T-cell (primary cell): ENCODE measurements at regions not wholly inside any gene's neighbourhood (a gene's known extent, or its start where the extent isn't known, plus 50 kb on each side); places are given as distances from the start of the nearest gene placed in this dataset.

Experiments used
- ATAC-seq, 4 experiments: fragments of 200-7000 bp in 3 of 4; fragments of 150-1000 bp in 1 of 4; cut with Tn5 transposase; replicated peaks in 1 of 4; 1 replicate in 3 of 4; 2 replicates in 1 of 4; pipeline ENCODE4 v1.10.0; 2021; ENCODE audit warnings: moderate library complexity in 3 of 4, mild to moderate bottlenecking in 2 of 4, moderate number of reproducible peaks in 1 of 4
- CTCF ChIA-PET, 2 donors: fragments of 300-600 bp; sonication (Branson Sonifier 250); formaldehyde crosslinking; loops; one replicate each; lab custom pipeline; 2022; ENCODE audit warnings: antibody characterized with exemption in 2 of 2; lab: Charles Lee
- POLR2A ChIA-PET, 2 donors: fragments of 300-600 bp; sonication (Branson Sonifier 250); formaldehyde crosslinking; loops; one replicate each; lab custom pipeline; 2022; ENCODE audit warnings: antibody characterized with exemption in 2 of 2; lab: Charles Lee
- DNase-seq, 35 experiments: peaks; one replicate each; pipeline versions ENCODE4 v3.0.0 to v3.0.0-alpha.2; 2013 to 2023
- H3K27ac ChIP-seq: one replicate; pipeline ENCODE4 v1.5.1; 2013; ENCODE audit warnings: low read length
- H3K27me3 ChIP-seq, 2 experiments: replicated peaks in 1 of 2; 1 replicate in 1 of 2; 2 replicates in 1 of 2; pipeline versions ENCODE4 v1.6.1 to v1.7.0; 2013; ENCODE audit warnings: low read length in 1 of 2, mixed read lengths in 1 of 2; ENCODE audit not compliant: control insufficient read depth in 2 of 2, insufficient read depth in 2 of 2; ENCODE audit errors: extremely low read depth in 1 of 2
- H3K36me3 ChIP-seq, 2 donors: 1 replicate in 1 of 2; 2 replicates in 1 of 2; pipeline versions ENCODE4 v1.6.1 to v1.7.0; 2013; ENCODE audit warnings: low read length in 1 of 2; ENCODE audit not compliant: control insufficient read depth in 2 of 2, insufficient read depth in 1 of 2; ENCODE audit errors: extremely low read depth in 1 of 2
- H3K4me1 ChIP-seq, 2 experiments: 1 replicate in 1 of 2; 2 replicates in 1 of 2; pipeline versions ENCODE4 v1.6.1 to v1.7.0; 2013; ENCODE audit warnings: low read length in 2 of 2, mixed read lengths in 1 of 2; ENCODE audit not compliant: insufficient read depth in 2 of 2, control insufficient read depth in 1 of 2; ENCODE audit errors: extremely low read depth in 1 of 2
- H3K4me3 ChIP-seq, 2 donors: 1 replicate in 1 of 2; 2 replicates in 1 of 2; pipeline versions ENCODE4 v1.5.1 to v1.7.0; 2013; ENCODE audit warnings: mild to moderate bottlenecking in 2 of 2, low read length in 1 of 2, moderate library complexity in 1 of 2; ENCODE audit not compliant: control insufficient read depth in 1 of 2; ENCODE audit errors: extremely low read depth in 1 of 2
- H3K9me3 ChIP-seq: 2 replicates; pipeline ENCODE4 v1.7.0; 2013
- H3K27ac Mint-ChIP-seq, 2 donors: one replicate each; pipeline ENCODE4 v1.8.0; 2020 to 2021; ENCODE audit warnings: mild to moderate bottlenecking in 2 of 2, mixed read lengths in 2 of 2
- H3K27me3 Mint-ChIP-seq, 2 donors: one replicate each; pipeline ENCODE4 v1.8.0; 2021 to 2022; ENCODE audit warnings: mixed read lengths in 2 of 2
- H3K36me3 Mint-ChIP-seq: one replicate; pipeline ENCODE4 v1.8.0; 2021; ENCODE audit warnings: mixed read lengths
- H3K4me1 Mint-ChIP-seq, 3 donors: one replicate each; pipeline ENCODE4 v1.8.0; 2020 to 2022; ENCODE audit warnings: mixed read lengths in 3 of 3, mild to moderate bottlenecking in 1 of 3
- H3K4me3 Mint-ChIP-seq, 3 donors: one replicate each; pipeline ENCODE4 v1.8.0; 2020 to 2022; ENCODE audit warnings: mild to moderate bottlenecking in 3 of 3, mixed read lengths in 3 of 3, moderate library complexity in 3 of 3
- H3K9me3 Mint-ChIP-seq, 3 donors: one replicate each; pipeline ENCODE4 v1.8.0; 2020 to 2022; ENCODE audit warnings: mixed read lengths in 3 of 3
- WGBS: methylation state at CpG from one replicate; pipeline ENCODE4 v1.1.5; 2013; ENCODE audit warnings: missing lambda C conversion rate; ENCODE audit not compliant: insufficient coverage; 5-methylcytosine and 5-hydroxymethylcytosine counted together

GRCh38 chrX:127574829-127575228 lies 477.4 kb downstream of the ACTRT1 start:
- Mint-ChIP-seq H3K27ac (no peak overlapping the region), H3K9me3 (peaks cover 0 to 16% (median 3%) of the 10 kb centered on the region in 3 donors), H3K4me1 (no peaks in the 10 kb centered on the region), H3K27me3 (peaks cover 0 to 3% of the 10 kb centered on the region in 2 donors), H3K4me3 (no peak overlapping the region), H3K36me3 (no peaks in the 10 kb centered on the region)
- ChIA-PET CTCF (no interaction called here), POLR2A (no interaction called here)
- no peaks in the 10 kb centered on the region for H3K36me3 ChIP-seq
- no peak overlapping the region for H3K27ac ChIP-seq
- no peak overlapping the region for H3K4me3 ChIP-seq
- ATAC-seq (no peak), DNase-seq (no peak)
- H3K4me1 ChIP-seq: no peaks in the 10 kb centered on the region
- no peaks in the 10 kb centered on the region for H3K27me3 ChIP-seq
- WGBS: 100% methylated on average over 2 of the region's 7 CpGs
- no peaks in the 10 kb centered on the region for H3K9me3 ChIP-seq

- peaks cover 0 to 16% (median 3%) of the 10 kb centered on the region in 3 donors for H3K9me3 Mint-ChIP-seq
- H3K36me3 Mint-ChIP-seq: no peaks in the 10 kb centered on the region
- Histone ChIP-seq H3K4me3 (no peak overlapping the region), H3K27me3 (no peaks in the 10 kb centered on the region), H3K27ac (no peak overlapping the region), H3K9me3 (no peaks in the 10 kb centered on the region), H3K4me1 (no peaks in the 10 kb centered on the region), H3K36me3 (no peaks in the 10 kb centered on the region)
- ATAC-seq: no peak
- H3K4me3 Mint-ChIP-seq: no peak overlapping the region
- no CpG with 5 or more reads among the region's 1 CpG for WGBS
- no peaks in the 10 kb centered on the region for H3K4me1 Mint-ChIP-seq
- ChIA-PET CTCF (no interaction called here), POLR2A (no interaction called here)
- no peak for DNase-seq
- H3K27me3 Mint-ChIP-seq: peaks cover 0 to 3% of the 10 kb centered on the region in 2 donors
- no peak overlapping the region for H3K27ac Mint-ChIP-seq
These were observed 479.7 kb downstream of the ACTRT1 start for GRCh38 chrX:127572471-127572870.

GRCh38 chrX:127571834-127572233 lies 480.4 kb downstream of the ACTRT1 start:
- H3K4me3 ChIP-seq: no peak overlapping the region
- CTCF ChIA-PET: no interaction called here
- Mint-ChIP-seq H3K9me3 (peaks cover 0 to 11% (median 3%) of the 10 kb centered on the region in 3 donors), H3K4me3 (no peak overlapping the region), H3K36me3 (no peaks in the 10 kb centered on the region), H3K4me1 (no peaks in the 10 kb centered on the region), H3K27me3 (peaks cover 0 to 3% of the 10 kb centered on the region in 2 donors), H3K27ac (no peak overlapping the region)
- no peaks in the 10 kb centered on the region for H3K4me1 ChIP-seq
- ATAC-seq (no peak), DNase-seq (no peak)
- H3K36me3 ChIP-seq: no peaks in the 10 kb centered on the region
- no CpG with 5 or more reads among the region's 3 CpGs for WGBS
- H3K9me3 ChIP-seq: no peaks in the 10 kb centered on the region
- POLR2A ChIA-PET: no interaction called here
- no peaks in the 10 kb centered on the region for H3K27me3 ChIP-seq
- H3K27ac ChIP-seq: no peak overlapping the region

- ATAC-seq (no peak), DNase-seq (no peak)
- CTCF ChIA-PET: no interaction called here
- POLR2A ChIA-PET: no interaction called here
- Mint-ChIP-seq H3K36me3 (no peaks in the 10 kb centered on the region), H3K27ac (no peak overlapping the region), H3K9me3 (peaks cover 0 to 8% (median 3%) of the 10 kb centered on the region in 3 donors), H3K4me3 (no peak overlapping the region), H3K4me1 (no peaks in the 10 kb centered on the region), H3K27me3 (peaks cover 0 to 3% of the 10 kb centered on the region in 2 donors)
- Histone ChIP-seq H3K27me3 (no peaks in the 10 kb centered on the region), H3K4me3 (no peak overlapping the region), H3K36me3 (no peaks in the 10 kb centered on the region), H3K27ac (no peak overlapping the region), H3K4me1 (no peaks in the 10 kb centered on the region), H3K9me3 (no peaks in the 10 kb centered on the region)
These were observed 481.9 kb downstream of the ACTRT1 start for GRCh38 chrX:127570276-127570675.

GRCh38 chrX:127568691-127569090 lies 483.5 kb downstream of the ACTRT1 start:
- Mint-ChIP-seq H3K27ac (no peak overlapping the region), H3K36me3 (no peaks in the 10 kb centered on the region), H3K4me1 (no peaks in the 10 kb centered on the region), H3K27me3 (no peaks in the 10 kb centered on the region), H3K9me3 (no peaks in the 10 kb centered on the region), H3K4me3 (no peak overlapping the region)
- no peaks in the 10 kb centered on the region for H3K4me1 ChIP-seq
- no CpG with 5 or more reads among the region's 1 CpG for WGBS
- no peaks in the 10 kb centered on the region for H3K36me3 ChIP-seq
- CTCF ChIA-PET: no interaction called here
- POLR2A ChIA-PET: no interaction called here
- H3K9me3 ChIP-seq: no peaks in the 10 kb centered on the region
- no peak overlapping the region for H3K27ac ChIP-seq
- no peak overlapping the region for H3K4me3 ChIP-seq
- ATAC-seq: no peak
- no peak for DNase-seq
- no peaks in the 10 kb centered on the region for H3K27me3 ChIP-seq

- no peaks in the 10 kb centered on the region for H3K27me3 Mint-ChIP-seq
- WGBS: no CpG with 5 or more reads among the region's 2 CpGs
These were observed 493.4 kb downstream of the ACTRT1 start for GRCh38 chrX:127558811-127559210.

GRCh38 chrX:127552571-127552970 lies 499.6 kb downstream of the ACTRT1 start:
- no peaks in the 10 kb centered on the region for H3K4me1 ChIP-seq
- Mint-ChIP-seq H3K4me3 (no peak overlapping the region), H3K36me3 (no peaks in the 10 kb centered on the region), H3K27me3 (no peaks in the 10 kb centered on the region), H3K9me3 (peaks cover 0 to 7% (median 0%) of the 10 kb centered on the region in 3 donors), H3K4me1 (no peaks in the 10 kb centered on the region), H3K27ac (no peak overlapping the region)
- no peaks in the 10 kb centered on the region for H3K9me3 ChIP-seq
- DNase-seq (no peak), ATAC-seq (no peak)
- no peaks in the 10 kb centered on the region for H3K27me3 ChIP-seq
- ChIA-PET POLR2A (no interaction called here), CTCF (no interaction called here)
- no peak overlapping the region for H3K27ac ChIP-seq
- no peak overlapping the region for H3K4me3 ChIP-seq
- no CpG with 5 or more reads among the region's 3 CpGs for WGBS
- no peaks in the 10 kb centered on the region for H3K36me3 ChIP-seq

More at GRCh38 chrX:127558811-127559210, 493.4 kb downstream of the ACTRT1 start:
- no peaks in the 10 kb centered on the region for H3K9me3 ChIP-seq
- ChIA-PET CTCF (no interaction called here), POLR2A (no interaction called here)
- no peaks in the 10 kb centered on the region for H3K4me1 ChIP-seq
- H3K4me3 Mint-ChIP-seq: no peak overlapping the region
- no peak overlapping the region for H3K4me3 ChIP-seq
- H3K27me3 ChIP-seq: no peaks in the 10 kb centered on the region
- H3K27ac Mint-ChIP-seq: no peak overlapping the region
- no peaks in the 10 kb centered on the region for H3K36me3 Mint-ChIP-seq
- H3K4me1 Mint-ChIP-seq: no peaks in the 10 kb centered on the region
- ATAC-seq (no peak), DNase-seq (no peak)
- no peak overlapping the region for H3K27ac ChIP-seq
- peaks cover 0 to 9% (median 4%) of the 10 kb centered on the region in 3 donors for H3K9me3 Mint-ChIP-seq
- H3K36me3 ChIP-seq: no peaks in the 10 kb centered on the region
